ENCODE measurements at regions not wholly inside any gene's neighbourhood (a gene's known extent, or its start where the extent isn't known, plus 50 kb on each side); places are given as distances from the start of the nearest gene placed in this dataset.

GRCh38 chr4:96166806-96167205, 326.9 kb downstream of the PDHA2 start:
- DNase-seq (no peak), ATAC-seq (no peak)
- Mint-ChIP-seq H3K4me3 (no peak overlapping the region), H3K4me1 (no peaks in the 10 kb centered on the region), H3K9me3 (peaks cover 0 to 5% of the 10 kb centered on the region in 2 donors), H3K27ac (no peak overlapping the region), H3K27me3 (no peaks in the 10 kb centered on the region)

GRCh38 chr4:96170198-96170597, 330.3 kb downstream of the PDHA2 start:
- H3K4me1 Mint-ChIP-seq: no peaks in the 10 kb centered on the region
- H3K9me3 Mint-ChIP-seq: no peaks in the 10 kb centered on the region
- H3K4me3 Mint-ChIP-seq: no peak overlapping the region
- ATAC-seq (no peak), DNase-seq (no peak)
- no peak overlapping the region for H3K27ac Mint-ChIP-seq
- no peaks in the 10 kb centered on the region for H3K27me3 Mint-ChIP-seq

GRCh38 chr4:96173756-96174155, 333.9 kb downstream of the PDHA2 start:
- Mint-ChIP-seq H3K9me3 (no peaks in the 10 kb centered on the region), H3K27me3 (no peaks in the 10 kb centered on the region), H3K27ac (no peak overlapping the region), H3K4me3 (no peak overlapping the region), H3K4me1 (no peaks in the 10 kb centered on the region)
- ATAC-seq: no peak
- DNase-seq: no peak

- Mint-ChIP-seq H3K27ac (no peak overlapping the region), H3K4me3 (no peak overlapping the region), H3K4me1 (no peaks in the 10 kb centered on the region), H3K27me3 (no peaks in the 10 kb centered on the region), H3K9me3 (no peaks in the 10 kb centered on the region)
- ATAC-seq (no peak), DNase-seq (no peak)
These were observed 336.0 kb downstream of the PDHA2 start for GRCh38 chr4:96175871-96176270.

GRCh38 chr4:96183611-96184010, 343.7 kb downstream of the PDHA2 start:
- H3K4me1 Mint-ChIP-seq: no peaks in the 10 kb centered on the region
- no peak overlapping the region for H3K4me3 Mint-ChIP-seq
- H3K27me3 Mint-ChIP-seq: no peaks in the 10 kb centered on the region
- no peaks in the 10 kb centered on the region for H3K9me3 Mint-ChIP-seq
- H3K27ac Mint-ChIP-seq: no peak overlapping the region
- no peak for ATAC-seq
- DNase-seq: no peak

- no peak for DNase-seq
- no peak for ATAC-seq
- Mint-ChIP-seq H3K4me1 (no peaks in the 10 kb centered on the region), H3K4me3 (no peak overlapping the region), H3K9me3 (peaks cover 0 to 7% of the 10 kb centered on the region in 2 donors), H3K27me3 (no peaks in the 10 kb centered on the region), H3K27ac (no peak overlapping the region)
These were observed 346.7 kb downstream of the PDHA2 start for GRCh38 chr4:96186593-96186992.

- H3K4me3 Mint-ChIP-seq: no peak overlapping the region
- peaks cover 0 to 14% of the 10 kb centered on the region in 2 donors for H3K9me3 Mint-ChIP-seq
- H3K27ac Mint-ChIP-seq: no peak overlapping the region
- ATAC-seq (no peak), DNase-seq (no peak)
- no peaks in the 10 kb centered on the region for H3K27me3 Mint-ChIP-seq
- no peaks in the 10 kb centered on the region for H3K4me1 Mint-ChIP-seq
These were observed 349.9 kb downstream of the PDHA2 start for GRCh38 chr4:96189761-96190160.

- H3K9me3 Mint-ChIP-seq: peaks cover 4 to 23% of the 10 kb centered on the region in 2 donors
- no peak overlapping the region for H3K27ac Mint-ChIP-seq
- no peak for DNase-seq
These were observed 353.2 kb downstream of the PDHA2 start for GRCh38 chr4:96193061-96193460.

GRCh38 chr4:96194993-96195392, 355.1 kb downstream of the PDHA2 start:
- Mint-ChIP-seq H3K9me3 (peaks cover 4 to 23% of the 10 kb centered on the region in 2 donors), H3K4me1 (no peaks in the 10 kb centered on the region), H3K4me3 (no peak overlapping the region), H3K27me3 (no peaks in the 10 kb centered on the region), H3K27ac (no peak overlapping the region)
- ATAC-seq (no peak), DNase-seq (no peak)

More at GRCh38 chr4:96193061-96193460, 353.2 kb downstream of the PDHA2 start:
- H3K4me1 Mint-ChIP-seq: no peaks in the 10 kb centered on the region
- no peak for ATAC-seq
- no peaks in the 10 kb centered on the region for H3K27me3 Mint-ChIP-seq
- H3K4me3 Mint-ChIP-seq: no peak overlapping the region

- H3K27me3 Mint-ChIP-seq: no peaks in the 10 kb centered on the region
- no peak overlapping the region for H3K27ac Mint-ChIP-seq
- no peak for DNase-seq
- no peak for ATAC-seq
- no peaks in the 10 kb centered on the region for H3K9me3 Mint-ChIP-seq
- H3K4me3 Mint-ChIP-seq: no peak overlapping the region
- H3K4me1 Mint-ChIP-seq: no peaks in the 10 kb centered on the region
These were observed 365.4 kb downstream of the PDHA2 start for GRCh38 chr4:96205143-96205936.

- Mint-ChIP-seq H3K9me3 (peaks cover 6 to 8% of the 10 kb centered on the region in 2 donors), H3K27me3 (no peaks in the 10 kb centered on the region), H3K4me3 (no peak overlapping the region), H3K27ac (no peak overlapping the region), H3K4me1 (no peaks in the 10 kb centered on the region)
- DNase-seq: no peak
- ATAC-seq: no peak
These were observed 387.6 kb downstream of the PDHA2 start for GRCh38 chr4:96227515-96227914.

- no peak for DNase-seq
- Mint-ChIP-seq H3K9me3 (peaks cover 2 to 6% of the 10 kb centered on the region in 2 donors), H3K27ac (no peak overlapping the region), H3K27me3 (no peaks in the 10 kb centered on the region), H3K4me1 (no peaks in the 10 kb centered on the region), H3K4me3 (no peak overlapping the region)
- ATAC-seq: no peak
These were observed 388.6 kb downstream of the PDHA2 start for GRCh38 chr4:96228463-96228862.

GRCh38 chr4:96240041-96240440, 400.1 kb downstream of the PDHA2 start:
- no peak for ATAC-seq

GRCh38 chr4:96241819-96242218, 401.9 kb downstream of the PDHA2 start:
- no peaks in the 10 kb centered on the region for H3K27me3 Mint-ChIP-seq
- no peak overlapping the region for H3K4me3 Mint-ChIP-seq
- H3K4me1 Mint-ChIP-seq: no peaks in the 10 kb centered on the region
- no peak for ATAC-seq
- H3K27ac Mint-ChIP-seq: no peak overlapping the region
- DNase-seq: no peak
- H3K9me3 Mint-ChIP-seq: peaks cover 3 to 6% of the 10 kb centered on the region in 2 donors

More at GRCh38 chr4:96240041-96240440, 400.1 kb downstream of the PDHA2 start:
- no peaks in the 10 kb centered on the region for H3K4me1 Mint-ChIP-seq
- H3K4me3 Mint-ChIP-seq: no peak overlapping the region
- no peak for DNase-seq
- H3K27ac Mint-ChIP-seq: no peak overlapping the region
- H3K27me3 Mint-ChIP-seq: no peaks in the 10 kb centered on the region
- peaks cover 6 to 8% of the 10 kb centered on the region in 2 donors for H3K9me3 Mint-ChIP-seq

GRCh38 chr4:96247096-96247495, 407.2 kb downstream of the PDHA2 start:
- ATAC-seq (no peak), DNase-seq (no peak)
- H3K27ac Mint-ChIP-seq: no peak overlapping the region
- H3K9me3 Mint-ChIP-seq: no peaks in the 10 kb centered on the region
- H3K4me1 Mint-ChIP-seq: no peaks in the 10 kb centered on the region
- no peaks in the 10 kb centered on the region for H3K27me3 Mint-ChIP-seq
- H3K4me3 Mint-ChIP-seq: no peak overlapping the region

- H3K9me3 Mint-ChIP-seq: no peaks in the 10 kb centered on the region
- H3K27me3 Mint-ChIP-seq: no peaks in the 10 kb centered on the region
- ATAC-seq (no peak), DNase-seq (no peak)
- no peak overlapping the region for H3K4me3 Mint-ChIP-seq
- H3K27ac Mint-ChIP-seq: no peak overlapping the region
- H3K4me1 Mint-ChIP-seq: no peaks in the 10 kb centered on the region
These were observed 408.3 kb downstream of the PDHA2 start for GRCh38 chr4:96248225-96248624.

Data from stimulated activated naive CD8-positive, alpha-beta T cell treated with anti-CD3 and anti-CD28 coated beads, Interleukin-15, amount 100 ng/mL, for 72 hours (primary cell).